GM12873 (cell line): ENCODE measurements at regions not wholly inside any gene's neighbourhood (a gene's known extent, or its start where the extent isn't known, plus 50 kb on each side); places are given as distances from the start of the nearest gene placed in this dataset.

Experiments used
- CTCF ChIP-seq: IDR thresholded peaks from 2 replicates; pipeline ENCODE4 v1.5.1; 2012; ENCODE audit warnings: low read depth, mild to moderate bottlenecking, moderate library complexity, low read length, control low read depth; ENCODE audit not compliant: insufficient read depth; ENCODE audit errors: missing control alignments

- TF ChIP-seq CTCF = no peak
Observed at GRCh38 chr4:123308667-123309066, 87.9 kb upstream of the SPRY1 start.

- TF ChIP-seq CTCF = no peak
Observed at GRCh38 chr4:123312116-123312515, 84.5 kb upstream of the SPRY1 start.

GRCh38 chr4:123312951-123313592 is 83.5 kb upstream of the SPRY1 start:
- TF ChIP-seq CTCF = no peak

- TF ChIP-seq CTCF = no peak
Observed at GRCh38 chr4:123315617-123316016, 81.0 kb upstream of the SPRY1 start.

- TF ChIP-seq CTCF = no peak
Observed at GRCh38 chr4:123317211-123317610, 79.4 kb upstream of the SPRY1 start.

- TF ChIP-seq CTCF = no peak
Observed at GRCh38 chr4:123319639-123320038, 77.0 kb upstream of the SPRY1 start.

- no peak for TF ChIP-seq CTCF
Observed at GRCh38 chr4:123323998-123324397, 72.6 kb upstream of the SPRY1 start.
